Activated CD8-positive, alpha-beta memory T cell treated with anti-CD3 and anti-CD28 coated beads, Interleukin-2, amount 50 U/mL, for 24 hours (primary cell): ENCODE measurements at regions not wholly inside any gene's neighbourhood (a gene's known extent, or its start where the extent isn't known, plus 50 kb on each side); places are given as distances from the start of the nearest gene placed in this dataset.
"Not testable (repeated sequence)": the region's sequence is repeated elsewhere in the genome, so short reads cannot be mapped to it uniquely, and the experiment has no call there.

ENCODE experiments used
- DNase-seq: peaks from one replicate; pipeline ENCODE4 v3.0.0-alpha.2; 2020; ENCODE audit errors: extremely low read depth

GRCh38 chr2:176569574-176569973, 300.3 kb downstream of the MTX2 start:
- DNase-seq = no peak

DNA sequence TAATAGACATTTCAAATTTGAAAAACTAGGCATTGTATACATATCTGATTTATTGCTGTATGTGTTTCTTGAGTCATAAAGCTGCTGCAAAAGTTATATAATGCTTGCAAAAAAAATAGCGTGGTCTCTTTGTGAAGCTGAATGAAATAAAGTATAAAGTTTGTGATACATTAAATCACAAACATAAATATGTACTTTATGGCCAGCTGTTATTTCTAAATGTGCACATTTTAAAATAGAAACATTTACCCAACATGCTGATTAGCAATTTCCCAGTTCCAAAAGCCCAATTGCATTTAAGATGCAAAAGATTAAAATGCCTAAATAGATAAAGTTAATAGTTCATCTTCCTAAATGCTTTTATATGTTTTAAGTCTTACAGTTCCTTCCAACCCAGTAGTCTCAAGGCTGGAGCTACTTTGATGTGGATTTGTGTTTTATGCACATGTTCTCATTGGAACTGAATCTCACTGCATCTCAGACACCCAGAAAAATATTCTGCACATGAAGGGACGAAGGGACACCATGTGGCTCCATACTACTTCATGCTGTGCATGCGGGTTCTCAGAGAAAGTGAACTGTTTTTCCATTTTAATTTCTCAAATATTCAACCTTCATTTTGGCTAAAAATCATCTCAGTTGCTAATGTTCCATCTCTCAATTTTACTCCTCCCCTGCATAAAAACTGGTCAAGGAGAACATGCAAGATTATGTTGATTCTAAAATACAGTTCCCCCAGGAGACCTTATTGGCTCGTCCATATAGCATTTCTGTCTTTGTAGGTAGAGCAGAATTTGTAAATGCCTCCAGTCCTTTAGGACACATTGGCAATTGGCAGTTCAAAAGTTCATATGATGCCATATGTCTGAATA, 304.6 kb downstream of the MTX2 start:
- DNase-seq = no peak

- no peak for DNase-seq
These were observed 305.4 kb downstream of the MTX2 start for GRCh38 chr2:176574484-176575236.

DNA sequence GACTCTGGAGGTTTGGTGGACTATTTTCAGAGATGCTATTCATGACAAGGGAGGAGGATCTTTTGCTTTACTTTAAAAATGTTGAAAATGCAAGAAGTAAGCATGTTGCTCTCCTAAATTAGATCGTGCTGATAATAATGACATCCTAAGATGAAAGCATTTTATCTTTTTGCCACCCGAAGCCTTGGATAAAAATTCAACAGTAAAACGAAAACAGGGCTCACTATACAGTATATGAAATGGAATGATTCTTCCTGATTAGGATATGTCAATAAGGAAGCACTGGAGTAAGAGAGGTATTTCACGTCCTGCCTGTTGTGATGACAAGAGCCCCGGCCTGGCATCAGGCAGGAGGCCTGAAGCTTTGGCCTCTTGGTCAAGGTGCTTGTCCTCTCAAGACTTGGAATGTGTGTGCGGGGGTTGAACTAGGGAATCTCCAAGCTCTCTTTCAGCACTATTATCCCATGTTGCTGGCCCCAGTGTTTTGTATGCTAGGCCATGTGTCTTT, 306.0 kb downstream of the MTX2 start:
- no peak for DNase-seq

GRCh38 chr2:176577054-176577453, 307.8 kb downstream of the MTX2 start:
- no peak for DNase-seq

GRCh38 chr2:176578292-176578691, 309.1 kb downstream of the MTX2 start:
- DNase-seq = not testable (repeated sequence)

GRCh38 chr2:176579608-176580007, 310.4 kb downstream of the MTX2 start:
- DNase-seq = no peak

DNA sequence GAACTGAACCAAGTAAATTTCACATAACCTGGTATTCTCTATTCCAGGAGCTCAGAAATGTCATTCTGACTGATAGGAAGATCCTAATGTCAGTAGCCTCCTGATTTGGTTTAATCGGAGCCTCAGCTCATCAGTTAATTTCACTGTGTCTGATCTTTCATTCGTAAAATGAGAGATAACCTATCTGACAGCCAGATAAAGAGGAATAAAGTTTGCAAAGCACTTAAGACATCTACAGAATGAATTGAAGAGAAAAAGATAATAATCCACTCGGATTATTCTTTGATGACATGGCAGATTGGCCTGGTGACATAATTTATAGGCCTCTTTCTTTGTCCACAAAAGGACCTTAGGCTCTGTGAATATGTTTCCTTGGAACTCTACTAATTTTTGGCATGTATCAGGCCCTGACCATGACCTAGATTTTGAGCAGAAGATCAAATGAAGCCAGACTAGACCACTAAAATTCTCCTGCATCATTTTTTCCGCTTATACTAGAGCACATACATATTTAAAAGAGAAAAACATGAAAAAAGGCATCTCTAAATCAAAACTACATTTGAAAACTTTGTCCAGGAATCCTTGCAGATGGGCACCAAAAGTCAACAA, 312.4 kb downstream of the MTX2 start:
- no peak for DNase-seq

DNA sequence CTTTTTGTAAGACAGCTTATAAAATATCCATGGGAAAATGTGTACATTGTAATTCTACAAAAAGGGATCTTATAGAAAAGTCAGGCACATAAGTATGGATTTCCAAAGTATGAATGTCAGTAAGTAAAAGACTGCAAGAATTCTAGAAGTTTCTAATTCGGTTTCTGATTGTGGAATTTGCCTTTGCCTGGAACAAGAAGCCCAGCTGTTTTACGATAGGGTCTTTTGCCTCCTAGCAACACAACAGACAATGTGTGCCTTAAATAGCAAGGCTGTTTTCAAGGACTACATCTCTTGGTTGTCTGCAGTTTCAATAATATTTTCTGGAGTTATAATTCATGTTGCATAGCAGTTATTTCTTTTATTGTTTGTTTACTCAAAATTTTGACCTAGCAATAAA, 312.9 kb downstream of the MTX2 start:
- DNase-seq = no peak

GRCh38 chr2:176582990-176583481, 313.8 kb downstream of the MTX2 start:
- DNase-seq = no peak

DNA sequence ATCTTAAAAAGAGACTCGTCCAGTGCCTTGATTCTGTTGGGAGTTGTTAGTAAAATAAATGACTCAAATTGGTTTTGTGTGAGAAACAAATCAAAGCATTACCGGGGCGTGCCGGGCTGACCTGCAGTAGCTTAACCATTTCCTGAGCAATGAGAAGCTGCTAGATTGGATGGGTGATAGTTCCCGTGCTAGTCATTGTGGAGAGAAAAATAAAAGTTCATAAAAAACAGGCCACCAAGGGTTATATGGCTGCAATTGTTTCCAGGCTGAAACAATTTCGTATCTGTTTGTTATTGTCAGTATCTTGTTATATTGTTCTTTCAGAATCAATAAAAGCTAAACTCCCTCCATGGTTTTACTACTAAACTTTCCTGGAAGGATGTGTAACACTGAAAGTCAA, 314.4 kb downstream of the MTX2 start:
- no peak for DNase-seq

- no peak for DNase-seq
These were observed 315.1 kb downstream of the MTX2 start for GRCh38 chr2:176584333-176584732.

DNA sequence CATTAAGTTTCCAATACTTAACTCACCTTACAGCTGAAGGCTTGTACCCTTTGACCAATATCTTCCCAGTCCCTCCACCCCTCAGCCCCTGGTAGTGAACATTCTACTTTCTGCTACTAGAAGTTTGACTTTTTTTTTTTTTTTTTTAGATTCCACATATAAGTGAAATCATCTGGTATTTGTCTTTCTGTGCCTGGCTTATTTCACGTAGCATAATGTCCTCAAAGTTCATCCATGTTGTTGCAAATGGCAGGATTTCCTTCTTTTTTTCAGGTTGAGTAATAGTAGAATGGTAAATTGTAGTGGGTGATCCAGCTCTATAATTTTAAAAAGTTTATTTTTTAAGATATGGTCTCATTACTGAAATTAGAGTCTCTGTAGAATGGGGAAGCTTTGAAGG, 316.0 kb downstream of the MTX2 start:
- DNase-seq = no peak

- no peak for DNase-seq
These were observed 316.5 kb downstream of the MTX2 start for GRCh38 chr2:176585791-176586190.

GRCh38 chr2:176589287-176589686, 320.0 kb downstream of the MTX2 start:
- DNase-seq = no peak

DNA sequence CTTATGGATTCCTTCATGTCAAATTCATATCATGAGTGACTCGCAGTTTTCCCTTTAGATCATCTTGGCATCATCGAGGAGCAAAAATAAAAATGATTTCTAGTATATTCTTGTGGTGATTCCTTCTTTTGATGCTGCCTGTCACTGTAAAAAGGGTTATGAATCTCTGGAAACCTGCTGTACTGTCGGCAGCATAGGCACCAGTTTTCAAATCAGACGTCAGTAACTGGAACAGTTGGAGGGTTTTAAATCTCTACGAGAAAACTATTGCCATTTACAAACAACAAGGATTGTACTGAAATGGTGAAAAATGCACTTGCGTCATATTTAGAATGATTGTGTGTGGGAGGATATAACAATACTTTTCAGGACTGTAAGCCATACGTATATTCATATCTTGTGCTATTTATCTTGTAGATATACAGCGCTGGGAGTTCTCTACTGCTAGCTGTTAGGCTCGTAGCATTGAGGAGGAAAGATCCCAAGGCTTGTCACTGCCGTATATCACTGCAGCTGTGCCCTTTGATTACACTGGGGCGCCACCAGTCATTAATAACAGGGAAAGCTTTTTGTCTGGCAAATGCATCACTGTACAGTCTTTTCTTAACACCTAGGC, 320.7 kb downstream of the MTX2 start:
- no peak for DNase-seq

GRCh38 chr2:176592216-176592615, 323.0 kb downstream of the MTX2 start:
- no peak for DNase-seq

GRCh38 chr2:176595986-176596385, 326.7 kb downstream of the MTX2 start:
- no peak for DNase-seq

DNA sequence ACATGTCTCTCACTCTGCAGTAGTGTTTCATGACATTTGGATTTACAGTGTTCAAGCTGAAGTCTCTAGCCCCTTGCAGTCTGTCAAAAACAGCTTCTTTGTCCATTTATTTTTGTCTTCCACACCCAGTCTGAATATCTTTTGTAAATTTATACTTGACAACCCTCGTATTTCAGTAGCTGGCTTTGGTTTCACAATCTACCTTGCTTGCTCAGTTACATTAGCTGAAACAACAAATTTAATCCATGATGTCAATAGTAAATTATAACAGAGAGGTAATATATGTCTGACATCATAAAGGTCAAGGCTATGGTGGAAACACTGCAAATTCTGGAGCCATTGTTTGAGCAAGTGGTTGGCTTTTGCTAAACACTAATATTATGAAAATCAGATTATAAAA, 328.7 kb downstream of the MTX2 start:
- no peak for DNase-seq

- DNase-seq = no peak
These were observed 329.1 kb downstream of the MTX2 start for GRCh38 chr2:176598351-176598750.

GRCh38 chr2:176599796-176600485, 330.7 kb downstream of the MTX2 start:
- no peak for DNase-seq
